Esophagus squamous epithelium (tissue), 5 donors: ENCODE measurements at regions not wholly inside any gene's neighbourhood (a gene's known extent, or its start where the extent isn't known, plus 50 kb on each side); places are given as distances from the start of the nearest gene placed in this dataset.

Source experiments
- DNase-seq: peaks from one replicate; lab custom pipeline; 2025; lab: John Stamatoyannopoulos, UW
- H3K27ac ChIP-seq, 4 donors: fragments of 200-600 bp; sonication (generic); one replicate each; pipeline ENCODE4 v1.5.1; 2016 to 2019; ENCODE audit warnings: mild to moderate bottlenecking in 1 of 4
- H3K27me3 ChIP-seq, 4 donors: fragments of 200-600 bp; sonication (generic); 1 replicate in 3 of 4; 2 replicates in 1 of 4; pipeline versions ENCODE4 v1.5.1 to v1.6.0; 2017 to 2021; ENCODE audit warnings: antibody characterized with exemption in 1 of 4
- H3K36me3 ChIP-seq, 3 donors: fragments of 200-600 bp; sonication (generic); one replicate each; pipeline ENCODE4 v1.5.1; 2016 to 2019
- H3K4me1 ChIP-seq, 3 donors: fragments of 200-600 bp; sonication (generic); one replicate each; pipeline ENCODE4 v1.5.1; 2017 to 2019
- H3K4me3 ChIP-seq, 4 donors: fragments of 200-600 bp; sonication (generic); 1 replicate in 3 of 4; 2 replicates in 1 of 4; pipeline ENCODE4 v1.5.1; 2016 to 2019; ENCODE audit warnings: mild to moderate bottlenecking in 2 of 4, moderate library complexity in 1 of 4
- H3K9me3 ChIP-seq, 3 donors: fragments of 200-600 bp; sonication (generic); one replicate each; pipeline ENCODE4 v1.5.1; 2016 to 2019
- CTCF ChIP-seq, 6 experiments: fragments of 450-650 bp in 4 of 6; fragments of 200-600 bp in 2 of 6; sonication (generic) in 2 of 6; IDR thresholded peaks; one replicate each; pipeline ENCODE4 v1.5.1; 2016 to 2019; ENCODE audit warnings: antibody characterized with exemption in 6 of 6, mild to moderate bottlenecking in 4 of 6, moderate library complexity in 4 of 6
- POLR2A ChIP-seq, 4 donors: fragments of 450-650 bp; IDR thresholded peaks; one replicate each; pipeline ENCODE4 v1.6.1; 2017; ENCODE audit warnings: antibody characterized with exemption in 4 of 4, mild to moderate bottlenecking in 4 of 4, moderate library complexity in 3 of 4
- WGBS, 2 donors: methylation state at CpG; one replicate each; pipeline ENCODE4 v1.1.5; 2018; 5-methylcytosine and 5-hydroxymethylcytosine counted together
- intact Hi-C: fragments of 100-400 bp; cut with DNase I; formaldehyde crosslinking; loops from one replicate; pipeline ENCODE4 v1.15.0; 2022
- donor health status: DM: yes; HTN: yes; CAD: no.

- WGBS, 2 donors, result 53 to 56% methylated on average over 2 of the region's 2 CpGs
- no peak overlapping the region for H3K27ac ChIP-seq
- H3K4me3 ChIP-seq, result no peak overlapping the region
- TF ChIP-seq CTCF (IDR thresholded peaks at IDR 0.05), result no peak
- no peak for TF ChIP-seq POLR2A (IDR thresholded peaks at IDR 0.05)
- intact Hi-C loops, result no loop called here
- H3K36me3 ChIP-seq, result no peaks in the 10 kb centered on the region
- H3K9me3 ChIP-seq, result no peaks in the 10 kb centered on the region
- no peaks in the 10 kb centered on the region for H3K4me1 ChIP-seq
- DNase-seq, result no peak
- H3K27me3 ChIP-seq, result no peaks in the 10 kb centered on the region
These were observed 209.3 kb upstream of the SLC24A2 start for GRCh38 chr9:19998153-19998552.

DNA sequence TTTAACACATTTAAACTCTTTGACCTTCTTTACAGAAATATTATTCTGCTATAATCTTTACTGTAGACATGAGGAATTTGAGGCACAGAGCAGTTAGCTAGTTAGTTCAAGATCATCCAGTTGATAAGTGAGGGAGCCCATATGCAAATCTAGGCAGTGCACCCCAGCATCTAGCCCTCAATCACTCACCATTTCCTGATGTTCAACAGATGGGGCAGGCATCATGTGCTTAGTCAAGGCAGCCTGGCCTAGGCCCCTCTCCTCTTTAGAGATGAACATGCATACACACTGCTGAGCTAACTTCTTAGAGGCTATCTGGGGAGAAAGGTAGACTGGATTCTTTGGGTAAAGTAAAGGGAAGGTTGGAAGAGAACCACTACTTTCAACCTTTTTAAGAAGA, 206.8 kb upstream of the SLC24A2 start:
- TF ChIP-seq POLR2A (IDR thresholded peaks at IDR 0.05), result no peak
- no peak for TF ChIP-seq CTCF (IDR thresholded peaks at IDR 0.05)
- H3K27me3 ChIP-seq, result no peaks in the 10 kb centered on the region
- H3K36me3 ChIP-seq, result no peaks in the 10 kb centered on the region
- intact Hi-C loops, result no loop called here
- H3K4me1 ChIP-seq, result no peaks in the 10 kb centered on the region
- no peak for DNase-seq
- H3K27ac ChIP-seq, result no peak overlapping the region
- no peaks in the 10 kb centered on the region for H3K9me3 ChIP-seq
- H3K4me3 ChIP-seq, result no peak overlapping the region

- H3K36me3 ChIP-seq, result no peaks in the 10 kb centered on the region
- H3K4me3 ChIP-seq, result no peak overlapping the region
- intact Hi-C loops, result no loop called here
- no peaks in the 10 kb centered on the region for H3K27me3 ChIP-seq
- no peaks in the 10 kb centered on the region for H3K4me1 ChIP-seq
- WGBS, 2 donors, result 56% methylated on average over 2 of the region's 2 CpGs; no CpG with 5 or more reads in 1 of the 2 donors
- no peak overlapping the region for H3K27ac ChIP-seq
- H3K9me3 ChIP-seq, result no peaks in the 10 kb centered on the region
- no peak for TF ChIP-seq POLR2A (IDR thresholded peaks at IDR 0.05)
- no peak for TF ChIP-seq CTCF (IDR thresholded peaks at IDR 0.05)
- no peak for DNase-seq
These were observed 205.5 kb upstream of the SLC24A2 start for GRCh38 chr9:19994296-19994695.

GRCh38 chr9:19992556-19992955, 203.7 kb upstream of the SLC24A2 start:
- intact Hi-C loops, result no loop called here
- no peaks in the 10 kb centered on the region for H3K9me3 ChIP-seq
- no peak for TF ChIP-seq POLR2A (IDR thresholded peaks at IDR 0.05)
- TF ChIP-seq CTCF (IDR thresholded peaks at IDR 0.05), result no peak
- no peaks in the 10 kb centered on the region for H3K27me3 ChIP-seq
- no peak overlapping the region for H3K4me3 ChIP-seq
- H3K36me3 ChIP-seq, result no peaks in the 10 kb centered on the region
- no peak for DNase-seq
- WGBS, 2 donors, result 21 to 49% methylated on average over 2 of the region's 2 CpGs
- no peak overlapping the region for H3K27ac ChIP-seq
- no peaks in the 10 kb centered on the region for H3K4me1 ChIP-seq

DNA sequence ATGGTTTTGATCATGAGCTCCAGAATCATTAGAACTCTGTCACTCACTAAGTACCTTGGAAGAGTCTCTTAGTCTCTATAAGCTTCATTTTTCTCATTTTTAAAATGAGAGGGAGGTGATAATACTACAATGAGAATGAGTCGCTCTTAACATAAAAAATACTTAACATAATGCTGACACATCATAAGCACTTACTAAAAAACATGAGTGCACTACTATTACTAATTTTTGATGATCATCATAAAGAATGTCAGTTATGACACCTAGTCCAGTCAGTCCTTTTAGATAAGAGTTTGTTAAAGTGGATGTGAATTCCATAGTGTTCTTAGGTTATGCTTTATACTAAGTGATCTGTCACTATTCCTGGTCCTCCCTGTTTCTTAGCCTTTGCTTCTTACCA, 200.4 kb upstream of the SLC24A2 start:
- Histone ChIP-seq H3K9me3 (no peaks in the 10 kb centered on the region), H3K27me3 (no peaks in the 10 kb centered on the region), H3K4me1 (no peaks in the 10 kb centered on the region), H3K36me3 (no peaks in the 10 kb centered on the region), H3K4me3 (no peak overlapping the region), H3K27ac (no peak overlapping the region)
- 76 to 89% methylated on average over 1 of the region's 1 CpG for WGBS, 2 donors
- intact Hi-C loops, result no loop called here
- DNase-seq, result no peak
- no peak for TF ChIP-seq POLR2A (IDR thresholded peaks at IDR 0.05)
- no peak for TF ChIP-seq CTCF (IDR thresholded peaks at IDR 0.05)
